Astrocyte of the spinal cord (primary cell): ENCODE measurements at regions not wholly inside any gene's neighbourhood (a gene's known extent, or its start where the extent isn't known, plus 50 kb on each side); places are given as distances from the start of the nearest gene placed in this dataset.

Experiments
- DNase-seq: peaks from one replicate; pipeline ENCODE4 v3.0.0; 2011; ENCODE audit warnings: low read depth, low spot score
- H3K4me3 ChIP-seq: 2 replicates; pipeline ENCODE4 v1.5.1; 2011; ENCODE audit warnings: low read depth, mild to moderate bottlenecking, low read length, moderate library complexity
- in situ Hi-C: cut with HindIII; loops from 2 replicates; pipeline ENCODE4 v1.10.0; 2017; ENCODE audit warnings: low sequenced_read_pairs
- TF ChIP-seq, protein P1 (sequence below): IDR thresholded peaks from 2 replicates; pipeline ENCODE4 v1.5.1; 2012; ENCODE audit warnings: low read depth, mild to moderate bottlenecking, low read length, inconsistent platforms

DNA sequence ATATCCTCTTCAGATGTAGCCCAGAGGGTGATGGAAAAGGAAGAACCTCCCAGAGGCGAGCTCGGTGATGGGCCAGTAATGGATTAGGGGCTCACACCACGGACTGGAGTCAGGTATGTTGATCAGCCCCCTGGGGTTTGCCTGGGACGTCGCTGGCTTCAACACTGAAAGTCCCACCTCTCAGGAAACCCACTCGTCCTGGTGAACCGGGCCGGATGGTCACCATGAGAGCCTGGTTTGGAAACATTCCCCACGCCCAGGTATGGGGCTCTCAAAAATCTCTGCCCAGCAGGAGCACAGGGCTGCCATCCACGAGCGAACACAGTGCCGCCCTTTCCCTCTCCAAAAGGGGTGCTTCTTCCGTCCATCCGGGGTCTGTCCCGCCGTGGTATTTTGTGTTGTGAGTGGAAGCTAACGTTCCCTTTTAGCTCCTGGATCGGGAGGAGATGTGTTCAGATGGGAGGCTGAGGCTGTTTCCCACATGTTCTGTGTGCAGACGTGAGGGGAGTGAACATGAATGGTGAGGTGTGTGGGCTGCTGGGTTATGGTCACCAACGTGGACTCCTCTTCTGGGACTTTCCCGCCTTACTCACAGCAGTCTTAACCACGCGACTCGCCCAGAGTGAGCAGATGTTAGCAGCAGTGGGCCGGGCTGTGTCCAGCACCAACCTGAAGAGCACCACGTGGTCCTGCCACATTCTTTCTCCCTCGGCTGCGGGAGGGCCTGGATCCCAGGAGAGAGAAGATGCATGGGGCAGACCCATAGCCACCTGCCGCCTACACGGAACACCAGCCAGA is 139.2 kb downstream of the KIF26A start:
- TF ChIP-seq, protein P1, sequence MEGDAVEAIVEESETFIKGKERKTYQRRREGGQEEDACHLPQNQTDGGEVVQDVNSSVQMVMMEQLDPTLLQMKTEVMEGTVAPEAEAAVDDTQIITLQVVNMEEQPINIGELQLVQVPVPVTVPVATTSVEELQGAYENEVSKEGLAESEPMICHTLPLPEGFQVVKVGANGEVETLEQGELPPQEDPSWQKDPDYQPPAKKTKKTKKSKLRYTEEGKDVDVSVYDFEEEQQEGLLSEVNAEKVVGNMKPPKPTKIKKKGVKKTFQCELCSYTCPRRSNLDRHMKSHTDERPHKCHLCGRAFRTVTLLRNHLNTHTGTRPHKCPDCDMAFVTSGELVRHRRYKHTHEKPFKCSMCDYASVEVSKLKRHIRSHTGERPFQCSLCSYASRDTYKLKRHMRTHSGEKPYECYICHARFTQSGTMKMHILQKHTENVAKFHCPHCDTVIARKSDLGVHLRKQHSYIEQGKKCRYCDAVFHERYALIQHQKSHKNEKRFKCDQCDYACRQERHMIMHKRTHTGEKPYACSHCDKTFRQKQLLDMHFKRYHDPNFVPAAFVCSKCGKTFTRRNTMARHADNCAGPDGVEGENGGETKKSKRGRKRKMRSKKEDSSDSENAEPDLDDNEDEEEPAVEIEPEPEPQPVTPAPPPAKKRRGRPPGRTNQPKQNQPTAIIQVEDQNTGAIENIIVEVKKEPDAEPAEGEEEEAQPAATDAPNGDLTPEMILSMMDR: no peak
- in situ Hi-C loops: no loop called here
- DNase-seq: no peak
- H3K4me3 ChIP-seq: no peak overlapping the region

DNA sequence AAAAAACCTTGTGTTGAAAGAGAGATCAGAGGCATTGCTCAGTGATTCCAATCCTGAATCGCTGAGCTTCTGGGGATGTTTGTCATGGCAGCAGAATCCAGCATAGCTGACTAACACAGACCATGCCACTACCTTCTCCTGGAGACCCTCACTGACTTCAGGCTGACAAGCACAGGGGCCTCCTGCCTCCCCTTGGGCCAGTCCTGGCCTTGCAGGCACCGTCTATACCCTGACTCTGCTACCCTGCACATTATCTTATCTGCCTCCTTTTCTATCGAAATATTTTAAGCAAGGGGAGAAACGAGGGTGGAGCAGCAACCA is 139.8 kb downstream of the KIF26A start:
- no peak overlapping the region for H3K4me3 ChIP-seq
- no peak for DNase-seq
- TF ChIP-seq, protein P1: no peak
- in situ Hi-C loops: no loop called here

DNA sequence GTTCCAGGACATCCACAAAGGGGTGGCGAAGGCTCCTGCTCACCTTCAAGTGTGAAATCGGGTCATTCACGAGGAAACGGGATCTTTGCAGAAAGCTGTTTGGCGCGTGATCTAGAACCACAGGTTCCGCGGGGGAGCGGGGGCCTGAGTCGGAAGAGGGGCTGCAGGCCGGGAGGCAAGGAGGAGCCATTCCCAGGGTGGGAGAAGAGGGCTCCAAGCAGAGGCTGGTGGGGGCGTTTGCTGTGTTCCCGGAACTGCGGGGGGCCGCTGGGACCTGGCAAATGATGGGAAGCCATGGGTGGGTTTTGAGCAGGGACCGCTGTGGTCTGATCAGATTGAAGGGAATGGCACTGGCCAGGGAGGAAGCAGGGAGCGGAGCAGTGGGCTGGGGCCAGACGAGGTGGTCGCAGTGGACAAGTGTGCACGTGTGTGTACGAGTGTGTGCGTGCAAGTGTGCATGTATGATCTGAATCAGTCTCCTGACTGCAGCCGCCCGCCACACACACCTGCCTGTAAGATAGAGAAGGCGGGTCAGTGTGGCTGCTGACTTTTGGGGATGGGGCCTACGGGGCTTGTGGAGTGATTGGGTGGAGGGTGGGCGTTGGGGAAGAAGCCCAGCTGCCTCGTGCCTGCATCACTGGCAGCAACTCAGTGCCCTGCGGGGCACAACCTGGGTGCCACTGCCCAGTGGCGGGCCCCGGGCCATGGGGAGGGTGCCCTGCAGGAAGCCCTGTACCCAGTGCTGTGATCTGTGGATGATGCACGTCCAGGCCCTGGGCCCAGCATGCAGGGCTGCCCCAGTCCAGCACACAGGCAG is 141.9 kb downstream of the KIF26A start:
- in situ Hi-C loops: no loop called here
- no peak for DNase-seq
- TF ChIP-seq, protein P1: no peak
- no peak overlapping the region for H3K4me3 ChIP-seq

DNA sequence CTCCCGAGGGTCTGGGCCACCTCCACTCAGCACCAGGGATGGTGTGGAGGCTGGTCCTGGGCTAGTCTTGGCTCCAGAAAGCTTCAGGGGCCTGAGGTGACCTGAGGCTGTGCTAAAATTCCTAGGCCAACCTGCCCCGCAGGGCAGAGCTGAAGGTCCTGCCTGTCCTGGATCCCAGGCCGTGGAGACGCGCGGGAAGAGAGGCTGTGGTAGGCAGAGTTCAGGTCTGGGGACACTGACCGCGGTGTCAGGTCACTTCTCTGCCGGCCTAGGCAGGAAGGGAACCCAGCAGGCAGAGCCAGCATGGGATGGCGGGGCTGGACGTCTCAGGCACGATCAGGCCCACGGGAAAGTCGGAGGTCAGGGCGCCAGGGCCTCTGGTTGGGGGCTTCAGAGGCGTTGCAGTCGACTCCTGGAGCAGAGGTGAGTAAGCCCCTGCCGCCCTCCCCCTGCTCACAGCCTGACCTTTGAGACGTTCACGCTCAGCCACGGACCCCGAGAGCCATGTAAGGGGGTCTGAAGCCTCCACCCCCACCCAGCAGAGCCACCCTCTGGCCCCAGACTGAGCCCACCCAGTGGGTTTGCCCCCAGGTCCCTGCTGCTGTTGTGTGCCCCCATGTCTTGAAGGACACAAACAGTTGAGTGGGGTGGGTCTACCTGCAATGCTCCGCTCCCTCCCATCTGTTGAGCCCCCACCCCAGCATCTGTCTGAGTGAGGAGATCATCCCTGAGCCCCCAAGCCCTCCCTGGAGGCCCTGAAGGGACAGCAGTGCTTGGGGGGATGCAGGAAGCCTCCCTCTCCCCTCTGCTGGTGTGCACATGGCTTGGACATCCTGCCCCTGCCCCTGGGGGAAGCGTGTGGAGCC is 142.7 kb downstream of the KIF26A start:
- TF ChIP-seq, protein P1: no peak
- no peak for DNase-seq
- in situ Hi-C loops: no loop called here
- H3K4me3 ChIP-seq: no peak overlapping the region

DNA sequence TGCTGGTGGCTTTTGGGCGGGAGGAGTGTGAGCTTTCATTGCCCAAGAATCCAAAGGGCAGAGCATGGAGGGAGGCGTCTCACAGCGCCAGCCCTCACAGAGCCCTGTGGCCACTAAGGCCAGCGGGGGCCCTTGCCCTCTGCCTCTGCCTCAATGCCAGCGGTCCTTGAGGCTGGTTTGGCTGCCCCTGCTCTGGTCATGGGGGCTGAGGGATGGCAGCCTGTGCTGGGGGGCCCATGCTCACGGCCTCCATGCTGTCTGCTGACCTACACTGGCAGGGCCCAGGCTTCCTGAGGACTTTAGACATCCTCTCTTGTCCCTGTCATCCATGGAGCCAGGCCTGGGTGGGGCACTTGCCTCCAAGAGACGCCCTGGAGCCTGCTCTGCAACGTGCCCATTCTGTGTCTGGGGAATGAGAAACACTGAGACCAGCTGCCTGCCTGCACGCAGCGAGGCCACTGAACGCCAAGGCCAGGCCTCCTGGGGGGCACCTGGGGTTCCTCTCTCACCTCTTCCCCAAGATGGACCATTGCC is 143.4 kb downstream of the KIF26A start:
- no peak for DNase-seq
- in situ Hi-C loops: no loop called here
- H3K4me3 ChIP-seq: no peak overlapping the region
- TF ChIP-seq, protein P1: no peak
